Fibroblast of the conjunctiva (primary cell): ENCODE measurements at regions not wholly inside any gene's neighbourhood (a gene's known extent, or its start where the extent isn't known, plus 50 kb on each side); places are given as distances from the start of the nearest gene placed in this dataset.

Experiments
- DNase-seq: peaks from one replicate; pipeline ENCODE4 v3.0.0-alpha.2; 2010; ENCODE audit warnings: low read depth

DNA sequence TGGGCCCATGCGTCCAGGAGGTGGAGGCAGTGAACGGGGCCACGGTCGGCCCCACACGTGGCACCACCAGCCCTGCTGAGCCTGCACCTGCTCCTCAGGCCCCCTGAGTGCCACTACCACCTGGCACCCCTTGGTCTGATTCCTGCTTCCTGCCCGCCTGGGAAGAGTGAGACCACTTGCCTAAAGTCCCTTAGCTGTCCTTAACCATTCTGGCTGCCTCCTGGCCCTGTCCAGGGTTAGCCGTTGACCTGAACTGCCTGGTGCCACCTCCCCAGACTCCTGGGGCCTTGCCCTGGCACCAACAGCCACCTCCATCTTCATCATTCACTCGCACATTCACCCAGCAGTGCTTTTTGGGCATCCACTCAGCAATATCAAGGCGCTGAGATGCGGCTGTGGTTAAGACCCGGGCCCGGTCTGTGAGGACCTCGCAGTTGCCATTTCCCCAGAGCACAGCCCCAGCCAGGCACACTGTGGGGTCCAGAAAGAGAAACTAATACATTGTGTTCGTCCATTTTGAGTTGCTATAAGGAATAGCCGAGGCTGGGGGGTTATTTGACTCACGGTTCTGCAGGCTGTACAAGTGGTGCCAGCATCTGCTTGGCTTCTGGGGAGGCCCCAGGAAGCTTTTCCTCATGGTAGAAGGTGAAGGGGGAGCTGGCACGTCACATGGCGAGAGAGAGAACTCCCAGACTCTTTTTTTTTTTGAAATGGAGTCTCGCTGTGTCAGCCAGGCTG, 318.4 kb downstream of the SEC14L1 start:
- DNase-seq: no peak

- DNase-seq: no peak
These were observed 319.8 kb downstream of the SEC14L1 start for GRCh38 chr17:77460514-77461046.

GRCh38 chr17:77461277-77462057, 320.7 kb downstream of the SEC14L1 start:
- DNase-seq: no peak

DNA sequence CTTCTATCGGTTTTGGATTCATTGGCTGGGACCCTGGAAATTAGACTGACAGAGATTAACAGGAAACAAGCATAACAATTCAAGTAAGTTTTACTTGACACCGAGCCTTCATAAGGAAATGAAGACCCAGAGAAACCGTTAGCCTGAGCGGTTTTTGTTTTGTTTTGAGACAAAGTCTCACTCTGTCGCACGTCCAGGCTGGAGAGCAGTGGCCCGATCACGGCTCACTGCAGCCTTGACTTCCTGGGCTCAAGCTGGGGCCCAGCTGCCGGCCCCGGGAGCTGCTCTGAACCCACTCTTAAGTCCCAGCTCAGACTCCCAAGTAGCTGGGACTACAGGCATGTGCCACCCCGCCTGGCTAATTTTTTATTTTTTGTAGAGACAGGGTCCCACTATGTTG, 321.3 kb downstream of the SEC14L1 start:
- DNase-seq: no peak

DNA sequence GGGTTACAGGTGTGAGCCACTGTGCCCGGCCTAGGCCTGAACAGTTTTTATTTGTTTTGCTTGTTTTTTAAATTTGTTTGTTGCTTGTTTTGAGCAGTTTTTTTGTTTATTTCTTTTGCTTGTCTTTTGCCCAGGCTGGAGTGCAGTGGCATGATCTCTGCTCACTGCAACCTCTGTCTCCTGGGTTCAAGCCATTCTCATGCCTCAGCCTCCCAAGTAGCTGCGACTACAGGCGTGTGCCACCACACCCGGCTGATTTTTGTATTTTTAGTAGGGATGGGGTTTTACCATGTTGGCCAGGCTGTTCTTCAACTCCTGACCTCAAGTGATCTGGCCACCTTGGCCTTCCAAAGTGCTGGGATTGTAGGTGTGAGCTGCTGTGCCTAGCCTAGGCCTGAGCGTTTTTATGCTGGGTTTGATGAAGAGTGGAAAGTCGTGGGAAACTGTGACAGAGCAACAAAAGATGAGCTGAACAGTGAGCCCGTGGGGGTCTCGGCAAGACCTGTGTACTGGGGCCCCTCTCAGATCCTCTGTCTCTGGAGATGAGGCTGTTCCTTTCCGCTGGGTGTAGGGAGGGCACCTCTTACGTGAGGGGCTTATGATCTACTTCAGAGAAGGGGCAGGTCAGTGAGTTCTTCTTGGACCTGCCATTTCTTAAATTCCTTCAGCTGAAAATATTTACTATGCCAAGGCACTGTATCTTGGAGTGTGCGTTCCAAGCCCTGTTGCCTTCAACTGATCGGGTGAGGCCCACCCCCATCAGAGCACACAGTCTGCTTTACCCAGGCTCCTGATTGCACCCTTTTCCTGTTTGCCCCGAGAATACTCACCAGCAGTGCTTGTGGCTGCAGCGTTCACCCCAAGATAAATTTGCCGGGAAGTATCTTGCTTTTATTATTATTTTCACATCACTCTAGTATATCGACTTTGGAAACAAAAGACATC, 322.1 kb downstream of the SEC14L1 start:
- no peak for DNase-seq

DNA sequence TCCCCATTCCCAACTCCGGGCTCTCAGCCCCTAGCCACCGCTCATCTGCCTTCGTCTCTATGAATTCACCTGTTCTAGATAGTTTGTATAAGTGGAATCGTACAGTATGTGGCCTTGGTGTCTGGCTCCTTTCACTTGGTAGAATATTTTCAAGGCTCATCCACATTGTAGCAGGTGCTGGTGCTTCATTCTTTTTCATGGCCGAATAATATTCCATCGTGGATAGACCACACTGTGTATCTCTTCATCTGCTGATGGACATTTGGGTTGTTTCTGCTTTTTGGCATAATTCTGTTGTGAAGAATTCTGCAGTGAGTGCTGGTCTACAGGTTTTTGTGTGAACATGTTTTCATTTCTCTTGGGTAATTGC, 324.2 kb downstream of the SEC14L1 start:
- no peak for DNase-seq

DNA sequence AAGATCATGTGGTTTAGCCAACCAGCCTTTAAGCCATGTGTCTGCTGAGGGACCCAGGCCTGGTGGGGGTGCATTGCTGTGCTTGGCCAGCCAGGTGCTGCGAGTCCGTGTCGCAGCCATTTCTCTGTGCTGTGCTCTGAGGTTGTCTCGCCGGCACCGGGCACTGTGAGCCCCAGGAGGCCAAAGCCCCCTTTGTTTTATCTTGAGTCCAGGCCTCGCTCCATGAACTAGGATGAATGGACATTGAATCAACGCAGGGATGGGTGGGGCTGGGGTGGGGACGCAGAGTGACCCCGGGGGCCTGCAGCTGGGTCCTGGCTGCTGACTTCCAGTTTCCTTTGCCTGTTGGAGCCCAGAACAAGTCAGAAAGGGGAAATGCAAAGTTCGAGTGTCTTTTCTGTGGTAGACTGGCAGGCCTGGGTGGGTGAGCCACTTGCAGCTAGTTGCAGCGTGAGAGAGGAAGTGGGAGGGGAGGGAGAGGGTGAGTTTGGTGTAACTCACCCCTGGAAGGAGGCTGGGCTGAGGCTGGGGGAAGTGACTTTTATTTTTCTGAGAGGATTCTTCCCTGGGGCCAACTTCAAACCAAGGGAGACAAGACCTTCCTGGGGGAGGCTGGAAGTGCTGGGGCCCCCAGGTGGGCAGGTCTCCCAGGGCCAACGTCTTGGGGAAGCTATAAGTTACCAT, 324.7 kb downstream of the SEC14L1 start:
- no peak for DNase-seq

GRCh38 chr17:77466140-77466539, 325.4 kb downstream of the SEC14L1 start:
- DNase-seq: no peak

- DNase-seq: no peak
These were observed 325.9 kb downstream of the SEC14L1 start for GRCh38 chr17:77466596-77467223.

DNA sequence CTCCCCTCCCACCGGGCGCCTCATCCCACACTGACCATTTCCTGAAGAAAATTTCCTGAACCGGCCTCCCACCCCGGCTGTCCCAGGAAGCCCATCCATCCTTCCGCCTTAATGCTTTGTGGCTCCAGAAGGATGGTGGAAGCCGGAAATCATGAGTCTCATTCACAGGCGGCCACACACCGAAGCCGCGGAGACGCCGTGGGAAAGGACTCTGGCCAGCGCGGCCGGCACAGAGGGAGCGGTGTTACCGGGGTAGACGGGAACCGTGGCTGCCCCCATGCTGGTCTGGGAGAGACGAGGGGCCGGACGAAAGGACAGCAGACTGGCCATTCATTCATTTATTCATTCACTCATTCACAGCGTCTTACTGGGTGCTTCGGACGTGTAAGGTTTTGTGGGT, 326.8 kb downstream of the SEC14L1 start:
- no peak for DNase-seq

- DNase-seq: no peak
These were observed 328.1 kb downstream of the SEC14L1 start for GRCh38 chr17:77468897-77469296.

DNA sequence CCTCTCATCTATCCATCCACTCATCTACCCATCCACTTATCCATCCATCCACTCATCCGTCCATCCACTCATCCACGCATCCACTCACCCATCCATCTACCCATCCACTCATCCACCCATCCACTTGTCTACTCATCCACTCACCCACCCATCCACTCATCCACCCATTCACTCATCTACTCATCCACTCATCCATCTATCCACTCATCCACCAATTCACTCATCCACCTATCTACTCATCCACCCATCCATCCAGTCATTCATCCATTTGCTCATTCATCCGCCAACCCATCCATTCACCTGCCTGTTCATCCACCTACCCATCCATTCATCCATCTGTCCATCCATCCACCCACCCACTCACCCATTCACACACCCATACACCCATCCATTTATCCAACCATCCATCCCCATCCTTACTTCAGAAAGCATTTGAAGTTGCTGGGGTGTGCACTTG, 329.6 kb downstream of the SEC14L1 start:
- no peak for DNase-seq

DNA sequence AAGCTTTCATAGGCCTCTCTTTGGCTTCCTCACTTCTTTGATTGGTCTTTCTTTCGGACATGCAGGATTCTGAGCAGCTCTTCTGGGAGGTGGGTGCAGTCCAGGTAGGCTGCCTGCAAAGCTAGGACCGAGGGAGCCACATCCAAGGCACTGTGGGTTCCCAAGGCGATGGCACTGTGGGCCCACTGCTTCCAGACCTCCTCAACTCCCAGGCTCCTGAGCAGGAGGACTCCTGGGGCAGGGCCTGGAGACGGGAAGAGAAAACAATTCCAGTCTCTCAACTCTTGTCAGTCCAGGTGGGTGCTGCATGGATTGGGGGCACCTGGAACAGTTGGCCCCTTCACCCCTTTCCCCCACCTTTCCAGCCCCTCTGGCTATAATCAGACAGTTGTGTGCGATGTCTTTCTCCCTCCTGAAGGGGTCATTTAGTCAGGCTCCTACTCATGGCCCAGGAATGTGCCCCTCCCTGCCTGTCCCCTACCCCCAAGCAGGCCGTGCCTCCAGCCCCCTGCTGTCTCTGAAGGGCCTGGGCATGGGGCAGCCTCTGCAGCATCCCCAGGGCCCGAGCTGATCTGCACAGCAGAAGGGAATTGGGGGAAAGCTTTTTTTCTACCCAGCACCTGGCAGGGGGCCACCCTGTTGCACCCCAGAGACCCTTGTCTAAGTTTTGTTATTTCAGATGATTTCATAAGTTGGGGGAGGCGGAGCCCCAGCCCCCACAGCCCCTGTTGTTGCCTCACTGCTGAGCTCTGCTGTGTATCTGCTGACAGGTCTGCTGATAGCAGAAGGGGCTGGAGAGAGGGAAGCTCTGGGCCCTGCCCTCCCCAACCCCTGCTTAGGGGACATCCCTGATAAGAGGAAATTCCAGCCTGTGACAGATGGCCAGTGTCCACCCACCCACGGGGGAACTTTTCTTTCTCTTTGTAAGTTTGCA, 330.3 kb downstream of the SEC14L1 start:
- DNase-seq: peak; percentile 64

DNA sequence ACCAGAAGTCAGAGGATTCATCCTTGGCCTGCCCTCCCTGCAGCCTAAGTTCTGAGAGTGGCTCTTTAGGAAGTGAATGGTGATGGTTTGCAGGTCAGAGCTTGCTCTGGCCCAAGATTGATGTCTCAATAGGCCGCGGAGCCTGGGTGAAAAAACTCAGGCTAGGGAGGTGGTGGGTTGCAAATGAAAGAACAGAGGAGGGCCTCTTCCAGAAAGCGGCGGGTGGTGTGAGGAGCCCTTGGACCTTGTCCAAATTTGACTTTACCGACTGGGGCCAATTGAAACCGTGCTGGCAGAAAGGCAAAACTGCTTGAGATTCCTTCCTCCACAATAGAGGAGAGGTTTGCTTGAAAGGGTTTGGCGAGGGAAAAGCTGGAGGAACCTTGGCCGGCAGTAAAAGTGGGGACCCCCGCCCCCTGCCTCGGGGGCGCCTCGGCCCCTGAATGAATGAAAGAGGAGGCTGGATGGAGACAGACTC, 331.3 kb downstream of the SEC14L1 start:
- peak; percentile 86 for DNase-seq

- DNase-seq: no peak
These were observed 331.9 kb downstream of the SEC14L1 start for GRCh38 chr17:77472468-77473310.

GRCh38 chr17:77473615-77474226, 333.0 kb downstream of the SEC14L1 start:
- no peak for DNase-seq

GRCh38 chr17:77474292-77474988, 333.7 kb downstream of the SEC14L1 start:
- no peak for DNase-seq
